Activated T-cell treated with anti-CD3 and anti-CD28 coated beads, Interleukin-2, amount 50 U/mL, for 72 hours (primary cell): ENCODE measurements at regions not wholly inside any gene's neighbourhood (a gene's known extent, or its start where the extent isn't known, plus 50 kb on each side); places are given as distances from the start of the nearest gene placed in this dataset.
A peak's percentile ranks its signal among the peaks of the same experiment; 100 is the strongest.
"Not testable (repeated sequence)": the region's sequence is repeated elsewhere in the genome, so short reads cannot be mapped to it uniquely, and the experiment has no call there.

Experiments used
- ATAC-seq, 2 donors: fragments of 150-1000 bp; cut with Tn5 transposase; replicated peaks in 1 of 2; 2 replicates each; pipeline ENCODE4 v1.10.0; 2021; ENCODE audit warnings: moderate library complexity in 2 of 2, mild to moderate bottlenecking in 1 of 2
- DNase-seq, 2 donors: peaks; one replicate each; pipeline ENCODE4 v3.0.0; 2021 to 2022; ENCODE audit warnings: mixed read lengths in 1 of 2
- H3K27ac Mint-ChIP-seq: one replicate; pipeline ENCODE4 v1.8.0; 2022; ENCODE audit warnings: mild to moderate bottlenecking, moderate library complexity, mixed read lengths
- H3K27me3 Mint-ChIP-seq: one replicate; pipeline ENCODE4 v1.8.0; 2022; ENCODE audit warnings: low read depth, mixed read lengths
- H3K36me3 Mint-ChIP-seq, 2 donors: one replicate each; pipeline ENCODE4 v1.8.0; 2022; ENCODE audit warnings: mixed read lengths in 2 of 2, mild to moderate bottlenecking in 1 of 2; ENCODE audit not compliant: insufficient read depth in 2 of 2
- H3K4me1 Mint-ChIP-seq: one replicate; pipeline ENCODE4 v1.8.0; 2022; ENCODE audit warnings: low read depth, mixed read lengths
- H3K4me3 Mint-ChIP-seq, 2 donors: one replicate each; pipeline ENCODE4 v1.8.0; 2022; ENCODE audit warnings: mild to moderate bottlenecking in 2 of 2, mixed read lengths in 2 of 2, moderate library complexity in 2 of 2
- H3K9me3 Mint-ChIP-seq, 2 donors: one replicate each; pipeline ENCODE4 v1.8.0; 2022; ENCODE audit warnings: mixed read lengths in 2 of 2

GRCh38 chr7:50898604-50899477 lies 116.1 kb upstream of the GRB10 start:
- not testable (repeated sequence) for H3K4me3 Mint-ChIP-seq, ATAC-seq, H3K36me3 Mint-ChIP-seq, H3K27ac Mint-ChIP-seq, H3K4me1 Mint-ChIP-seq, H3K9me3 Mint-ChIP-seq, DNase-seq
- peaks cover 19% of the 10 kb centered on the region for H3K27me3 Mint-ChIP-seq

- DNase-seq, H3K36me3 Mint-ChIP-seq, ATAC-seq, H3K9me3 Mint-ChIP-seq, H3K27ac Mint-ChIP-seq, H3K4me3 Mint-ChIP-seq, H3K4me1 Mint-ChIP-seq: not testable (repeated sequence)
- peaks cover 29% of the 10 kb centered on the region for H3K27me3 Mint-ChIP-seq
Measured at GRCh38 chr7:50887061-50887460, 104.4 kb upstream of the GRB10 start.

GRCh38 chr7:50872437-50872836 lies 89.7 kb upstream of the GRB10 start:
- H3K36me3 Mint-ChIP-seq = no peaks in the 10 kb centered on the region
- DNase-seq (no peak), ATAC-seq (no peak)
- H3K27me3 Mint-ChIP-seq = peaks cover 39% of the 10 kb centered on the region
- no peak overlapping the region for H3K4me3 Mint-ChIP-seq
- no peaks in the 10 kb centered on the region for H3K4me1 Mint-ChIP-seq
- H3K27ac Mint-ChIP-seq = no peak overlapping the region
- no peaks in the 10 kb centered on the region for H3K9me3 Mint-ChIP-seq

DNA sequence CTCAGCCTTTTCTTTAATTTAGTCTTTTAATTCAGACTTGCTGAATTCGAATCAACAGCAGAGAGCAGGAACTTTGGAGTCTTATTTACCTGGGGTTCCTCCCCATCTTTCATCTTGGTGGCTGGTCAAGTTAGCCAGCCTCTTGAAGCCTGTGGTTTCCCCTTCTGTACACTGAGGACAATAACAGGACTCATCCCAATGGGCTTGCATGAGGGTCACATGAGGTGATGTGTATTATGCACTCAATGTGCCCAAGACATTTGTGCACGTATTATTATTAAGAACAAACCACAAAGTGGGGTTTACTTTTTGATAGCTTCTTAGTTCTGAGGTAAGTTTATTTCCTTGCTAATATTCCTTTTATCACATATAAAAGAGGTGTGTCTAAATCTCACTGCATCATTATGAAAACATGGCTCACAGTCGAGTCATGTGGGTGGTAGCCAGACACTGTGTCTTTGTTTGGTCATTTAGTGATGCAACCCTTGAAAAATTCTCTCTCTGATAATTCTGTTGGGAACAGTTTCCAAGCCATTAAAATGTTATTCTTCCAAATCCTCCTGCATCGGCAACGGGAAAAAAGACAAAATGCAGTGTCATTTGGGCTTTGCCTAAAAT lies 86.5 kb upstream of the GRB10 start:
- H3K4me3 Mint-ChIP-seq = no peak overlapping the region
- no peak for DNase-seq
- H3K4me1 Mint-ChIP-seq = no peaks in the 10 kb centered on the region
- ATAC-seq = no peak
- peaks cover 20% of the 10 kb centered on the region for H3K27me3 Mint-ChIP-seq
- H3K36me3 Mint-ChIP-seq = no peaks in the 10 kb centered on the region
- no peaks in the 10 kb centered on the region for H3K9me3 Mint-ChIP-seq
- H3K27ac Mint-ChIP-seq = no peak overlapping the region

DNA sequence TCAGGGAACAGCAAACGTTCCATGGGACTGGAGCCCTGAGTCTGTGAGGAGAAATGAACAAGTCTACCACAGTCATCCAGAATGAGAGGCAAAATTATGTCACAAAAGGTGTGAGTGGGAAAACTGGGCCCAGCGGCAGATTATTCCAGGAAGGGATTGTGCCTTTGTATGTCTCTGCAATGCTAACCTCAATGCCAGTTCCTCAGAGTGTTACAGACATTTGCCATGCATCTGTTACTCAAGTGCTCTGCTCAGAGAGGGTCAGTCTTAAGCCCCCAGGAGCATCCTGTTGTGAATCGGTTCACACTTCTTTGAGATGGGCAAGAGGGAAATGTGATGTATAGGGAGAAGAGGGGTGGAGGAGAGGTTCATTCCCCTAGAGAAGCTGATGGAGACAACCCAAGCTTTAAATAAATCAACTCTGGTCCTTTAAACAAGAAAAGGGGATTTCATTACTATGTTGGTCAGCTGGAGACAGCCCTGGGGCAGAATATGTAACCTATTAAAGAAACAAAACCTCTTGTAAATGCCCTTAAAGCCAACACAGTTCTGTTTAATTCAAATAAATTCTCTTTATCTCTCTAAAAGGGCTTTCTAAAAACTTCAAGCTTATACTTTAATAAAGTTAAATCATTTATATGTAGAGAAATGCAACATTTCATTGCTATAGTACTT lies 85.9 kb upstream of the GRB10 start:
- Mint-ChIP-seq H3K27ac (no peak overlapping the region), H3K27me3 (peaks cover 16% of the 10 kb centered on the region), H3K36me3 (no peaks in the 10 kb centered on the region), H3K4me1 (no peaks in the 10 kb centered on the region), H3K4me3 (no peak overlapping the region), H3K9me3 (no peaks in the 10 kb centered on the region)
- DNase-seq (no peak), ATAC-seq (no peak)

DNA sequence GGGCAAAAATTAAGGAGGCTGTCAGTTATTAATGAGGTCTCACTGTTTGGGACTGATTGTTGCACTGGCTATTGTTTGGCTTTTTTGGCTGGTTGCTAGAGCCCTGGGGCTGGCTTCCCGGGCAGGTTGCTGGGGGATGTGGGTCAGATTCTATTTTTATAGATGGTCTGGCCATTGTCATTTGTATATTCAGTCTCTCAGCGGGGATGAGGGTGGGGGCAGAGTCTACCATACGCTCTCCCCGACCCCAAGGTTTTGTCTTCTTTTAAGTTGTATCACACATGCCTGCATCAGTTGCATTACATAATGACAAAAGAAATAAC lies 84.3 kb upstream of the GRB10 start:
- H3K27me3 Mint-ChIP-seq = peaks cover 8% of the 10 kb centered on the region
- H3K36me3 Mint-ChIP-seq = no peaks in the 10 kb centered on the region
- H3K4me3 Mint-ChIP-seq = no peak overlapping the region
- H3K9me3 Mint-ChIP-seq = no peaks in the 10 kb centered on the region
- no peak for ATAC-seq
- H3K27ac Mint-ChIP-seq = no peak overlapping the region
- DNase-seq = no peak
- H3K4me1 Mint-ChIP-seq = no peaks in the 10 kb centered on the region

DNA sequence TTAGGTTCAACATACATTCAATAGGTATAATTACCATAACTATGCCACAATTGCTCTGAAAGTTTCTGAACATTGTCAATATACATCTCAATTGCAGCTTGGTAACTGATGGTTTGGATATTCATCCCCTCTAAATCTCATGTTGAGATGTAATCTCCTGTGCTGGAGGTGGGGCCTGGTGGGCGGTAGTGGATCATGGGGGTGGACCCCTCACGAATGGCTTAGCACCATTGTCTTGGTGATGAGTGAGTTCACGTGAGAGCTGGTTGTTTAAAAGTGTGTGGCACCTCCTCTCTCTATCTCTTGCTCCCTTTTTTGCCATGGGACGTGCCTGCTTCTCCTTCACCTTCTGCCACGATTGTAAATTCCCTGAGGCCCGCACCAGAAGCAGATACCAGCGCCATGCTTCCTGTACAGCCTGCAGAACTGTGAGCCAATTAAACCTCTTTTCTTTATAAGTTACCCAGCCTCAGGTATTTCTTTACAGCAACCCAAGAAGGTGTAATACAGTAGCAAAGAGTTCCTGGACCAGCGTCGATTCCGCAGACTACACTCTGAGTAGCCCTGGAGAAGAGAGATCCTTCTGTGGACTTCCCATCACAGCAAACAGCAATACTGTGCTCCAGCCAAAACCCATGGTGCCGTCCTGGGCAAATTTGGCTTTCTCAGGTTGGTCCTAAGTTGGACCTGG lies 83.8 kb upstream of the GRB10 start:
- DNase-seq (no peak), ATAC-seq (no peak)
- H3K4me3 Mint-ChIP-seq = no peak overlapping the region
- H3K36me3 Mint-ChIP-seq = no peaks in the 10 kb centered on the region
- no peak overlapping the region for H3K27ac Mint-ChIP-seq
- no peaks in the 10 kb centered on the region for H3K9me3 Mint-ChIP-seq
- H3K27me3 Mint-ChIP-seq = peaks cover 5% of the 10 kb centered on the region
- H3K4me1 Mint-ChIP-seq = no peaks in the 10 kb centered on the region

- H3K4me3 Mint-ChIP-seq = no peak overlapping the region
- no peaks in the 10 kb centered on the region for H3K9me3 Mint-ChIP-seq
- H3K4me1 Mint-ChIP-seq = no peaks in the 10 kb centered on the region
Measured at GRCh38 chr7:50865450-50865849, 82.8 kb upstream of the GRB10 start.

GRCh38 chr7:50864694-50865093 lies 82.0 kb upstream of the GRB10 start:
- no peaks in the 10 kb centered on the region for H3K9me3 Mint-ChIP-seq

More at GRCh38 chr7:50865450-50865849, 82.8 kb upstream of the GRB10 start:
- ATAC-seq (no peak), DNase-seq (no peak)
- H3K27me3 Mint-ChIP-seq = no peaks in the 10 kb centered on the region
- H3K27ac Mint-ChIP-seq = no peak overlapping the region
- no peaks in the 10 kb centered on the region for H3K36me3 Mint-ChIP-seq

DNA sequence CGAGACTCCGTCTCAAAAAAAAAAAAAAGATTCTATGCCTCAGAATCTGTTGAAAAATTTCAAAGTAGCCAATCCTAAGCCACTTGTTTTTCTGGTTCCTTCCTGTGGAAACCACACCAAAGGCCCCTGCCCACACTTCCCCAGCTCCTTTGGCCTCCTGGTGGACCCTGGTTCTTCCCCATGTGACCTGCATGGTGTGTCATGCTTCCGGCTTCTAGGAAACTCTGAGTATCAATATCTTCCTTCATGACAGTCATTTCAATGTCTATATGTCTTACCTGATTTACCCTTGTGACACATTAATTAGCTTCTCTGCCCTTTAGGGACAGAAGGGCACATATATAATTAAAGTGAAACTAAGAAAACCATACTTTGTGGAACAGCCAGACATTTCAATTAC lies 80.4 kb upstream of the GRB10 start:
- no peaks in the 10 kb centered on the region for H3K4me1 Mint-ChIP-seq
- no peak overlapping the region for H3K4me3 Mint-ChIP-seq
- H3K27ac Mint-ChIP-seq = no peak overlapping the region
- H3K9me3 Mint-ChIP-seq = no peaks in the 10 kb centered on the region
- no peaks in the 10 kb centered on the region for H3K27me3 Mint-ChIP-seq
- peak in 1 of 2 donors; percentile 50 for ATAC-seq
- H3K36me3 Mint-ChIP-seq = no peaks in the 10 kb centered on the region
- DNase-seq = no peak

More at GRCh38 chr7:50864694-50865093, 82.0 kb upstream of the GRB10 start:
- Mint-ChIP-seq H3K36me3 (no peaks in the 10 kb centered on the region), H3K4me1 (no peaks in the 10 kb centered on the region), H3K4me3 (no peak overlapping the region), H3K27me3 (no peaks in the 10 kb centered on the region), H3K27ac (no peak overlapping the region)
- DNase-seq = no peak
- ATAC-seq = no peak

GRCh38 chr7:50862302-50862701 lies 79.6 kb upstream of the GRB10 start:
- Mint-ChIP-seq H3K9me3 (no peaks in the 10 kb centered on the region), H3K27ac (no peak overlapping the region), H3K4me1 (no peaks in the 10 kb centered on the region), H3K4me3 (no peak overlapping the region), H3K36me3 (no peaks in the 10 kb centered on the region), H3K27me3 (no peaks in the 10 kb centered on the region)
- DNase-seq = no peak
- ATAC-seq = no peak

DNA sequence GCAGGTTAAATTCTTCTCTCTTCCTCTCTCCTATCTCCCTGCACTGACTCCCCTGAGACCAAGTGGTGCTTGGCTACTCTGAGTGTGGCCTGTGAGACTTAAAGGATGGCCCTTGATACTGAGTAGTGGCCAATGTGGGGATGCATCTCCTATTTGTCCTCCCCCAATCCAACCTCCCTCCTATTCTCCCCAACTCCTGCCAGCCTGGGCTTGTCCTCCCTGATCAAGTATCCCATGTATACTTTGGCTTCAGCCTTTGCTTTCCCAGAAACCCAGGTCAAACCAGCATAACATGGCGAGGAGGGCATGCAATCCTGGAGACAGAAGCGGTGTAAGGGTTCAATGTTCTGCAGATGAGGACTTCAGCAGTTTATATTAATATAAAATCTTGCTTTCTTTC lies 77.9 kb upstream of the GRB10 start:
- DNase-seq = no peak

DNA sequence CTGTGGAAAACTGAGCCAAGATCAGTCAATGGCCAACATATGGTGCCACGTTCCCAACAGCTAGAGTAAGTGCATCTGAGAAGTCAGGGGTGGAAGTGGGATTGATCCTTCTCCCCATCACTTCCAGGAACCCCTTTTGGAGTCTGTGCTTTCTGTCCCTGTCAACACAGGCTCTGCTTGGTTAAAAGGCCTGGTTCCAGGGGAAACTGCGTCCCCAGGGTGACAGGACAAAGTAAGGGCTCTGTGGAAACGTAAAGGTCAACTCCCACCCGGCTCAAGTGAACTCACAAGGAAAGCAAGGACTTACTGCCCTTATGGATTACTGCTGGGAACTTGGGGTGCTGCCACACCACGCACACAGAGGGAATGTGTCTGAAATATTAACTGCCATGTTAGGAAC lies 77.5 kb upstream of the GRB10 start:
- Mint-ChIP-seq H3K27me3 (no peaks in the 10 kb centered on the region), H3K9me3 (no peaks in the 10 kb centered on the region), H3K4me1 (no peaks in the 10 kb centered on the region), H3K27ac (no peak overlapping the region), H3K4me3 (no peak overlapping the region), H3K36me3 (no peaks in the 10 kb centered on the region)
- no peak for ATAC-seq
- no peak for DNase-seq

More for the DNA sequence above, 77.9 kb upstream of the GRB10 start:
- H3K4me3 Mint-ChIP-seq = no peak overlapping the region
- H3K4me1 Mint-ChIP-seq = no peaks in the 10 kb centered on the region
- no peaks in the 10 kb centered on the region for H3K9me3 Mint-ChIP-seq
- no peaks in the 10 kb centered on the region for H3K36me3 Mint-ChIP-seq
- no peak for ATAC-seq
- H3K27ac Mint-ChIP-seq = no peak overlapping the region
- no peaks in the 10 kb centered on the region for H3K27me3 Mint-ChIP-seq
